K562 (cell line): ENCODE measurements at regions not wholly inside any gene's neighbourhood (a gene's known extent, or its start where the extent isn't known, plus 50 kb on each side); places are given as distances from the start of the nearest gene placed in this dataset.

Experiments
- ATAC-seq: fragments of 200-7000 bp; cut with Tn5 transposase; 3 replicates; pipeline ENCODE4 v1.9.1; 2020; ENCODE audit warnings: moderate library complexity
- BruUV-seq: library from RNA; stranded (reverse); fragments of 400-500 nt; replicated peaks from 2 replicates; lab custom pipeline; 2021; lab: Mats Ljungman, UMichigan
- CTCF ChIA-PET: fragments of 300-600 bp; formaldehyde crosslinking; extraction: SDS; loops from one replicate; lab custom pipeline; 2021; ENCODE audit warnings: low intra/inter-chr PET ratio; lab: Yijun Ruan, JAX
- POLR2A ChIA-PET: fragments of 300-600, 350-650 bp; sonication (Branson Sonifier 250); formaldehyde crosslinking; extraction: SDS; loops from one replicate; lab custom pipeline; 2021; ENCODE audit warnings: antibody characterized with exemption, inconsistent platforms; lab: Yijun Ruan, JAX
- DNase-seq, 4 experiments: peaks; one replicate each; pipeline versions ENCODE4 v3.0.0 to v3.0.0-alpha.2; 2011 to 2018; ENCODE audit warnings: low spot score in 3 of 4, mixed read lengths in 3 of 4; ENCODE audit errors: extremely low read depth in 1 of 4
- FAIRE-seq: peaks from 2 replicates; lab custom pipeline; 2011; peaks lifted over from hg19 to GRCh38; lab: Jason Lieb, UNC
- H2AFZ ChIP-seq: 2 replicates; pipeline ENCODE4 v1.6.0; 2011; ENCODE audit warnings: low read depth, low read length, control low read depth, inconsistent platforms
- H3K27ac ChIP-seq: fragments of 200-600 bp; 3 replicates; pipeline ENCODE4 v1.8.0; 2011; ENCODE audit warnings: low read depth, mild to moderate bottlenecking, control low read depth, inconsistent platforms, low read length, moderate library complexity, mixed read lengths; ENCODE audit errors: extremely low read depth
- H3K27me3 ChIP-seq, 2 experiments: fragments of 300-600 bp in 1 of 2; 2 replicates in 1 of 2; 3 replicates in 1 of 2; pipeline versions ENCODE4 v1.6.0 to v1.8.0; 2011; ENCODE audit warnings: inconsistent platforms in 2 of 2, low read length in 2 of 2, mild to moderate bottlenecking in 1 of 2, mixed read lengths in 1 of 2, moderate library complexity in 1 of 2; ENCODE audit not compliant: control insufficient read depth in 2 of 2, insufficient read depth in 2 of 2
- H3K36me3 ChIP-seq: fragments of 300-600 bp; 3 replicates; pipeline ENCODE4 v1.8.0; 2011; ENCODE audit warnings: mild to moderate bottlenecking, low read length, inconsistent platforms; ENCODE audit not compliant: control insufficient read depth, insufficient read depth
- H3K4me1 ChIP-seq, 2 experiments: fragments of 200-600 bp in 1 of 2; replicated peaks in 1 of 2; 2 replicates in 1 of 2; 3 replicates in 1 of 2; pipeline versions ENCODE4 v1.5.1 to v1.8.0; 2011; ENCODE audit warnings: inconsistent platforms in 2 of 2, low read length in 2 of 2, mild to moderate bottlenecking in 1 of 2, mixed read lengths in 1 of 2, moderate library complexity in 1 of 2; ENCODE audit not compliant: control insufficient read depth in 2 of 2, insufficient read depth in 2 of 2
- H3K4me2 ChIP-seq: 2 replicates; pipeline ENCODE4 v1.6.1; 2011; ENCODE audit warnings: low read length, control low read depth, inconsistent platforms, mixed read lengths; ENCODE audit not compliant: insufficient read depth
- H3K4me3 ChIP-seq: fragments of 200-600 bp; sonication (generic), shearing (Covaris generic); 2 replicates; pipeline ENCODE4 v1.5.1; 2016; ENCODE audit warnings: control low read depth, inconsistent platforms
- H3K79me2 ChIP-seq: fragments of 200-600 bp; 3 replicates; pipeline ENCODE4 v1.8.0; 2011; ENCODE audit warnings: low read length, inconsistent platforms; ENCODE audit not compliant: control insufficient read depth, insufficient read depth
- H3K9ac ChIP-seq, 2 experiments: 2 replicates each; pipeline versions ENCODE4 v1.6.0 to v1.6.1; 2011; ENCODE audit warnings: low read depth in 2 of 2, low read length in 2 of 2, control low read depth in 1 of 2, inconsistent platforms in 1 of 2, mild to moderate bottlenecking in 1 of 2, mixed read lengths in 1 of 2; ENCODE audit not compliant: insufficient read depth in 1 of 2
- H3K9me1 ChIP-seq: one replicate; pipeline ENCODE4 v1.6.0; 2011; ENCODE audit warnings: inconsistent platforms, mild to moderate bottlenecking, low read length, moderate library complexity; ENCODE audit not compliant: control insufficient read depth, insufficient read depth
- H3K9me3 ChIP-seq: replicated peaks from 2 replicates; pipeline ENCODE4 v1.5.1; 2011; ENCODE audit warnings: low read depth, low read length, inconsistent platforms; ENCODE audit not compliant: control insufficient read depth, insufficient read depth
- H4K20me1 ChIP-seq: replicated peaks from 2 replicates; pipeline ENCODE4 v1.6.1; 2011; ENCODE audit warnings: low read length, inconsistent platforms, mixed read lengths; ENCODE audit not compliant: control insufficient read depth, insufficient read depth
- ARID4B ChIP-seq: sonication (generic); formaldehyde crosslinking; IDR thresholded peaks from 2 replicates; pipeline ENCODE4 v1.8.0; 2022; ENCODE audit warnings: mild to moderate bottlenecking, missing genetic modification reagents
- WGBS: fragments of 100-300 bp; shearing (Covaris generic); methylation state at CpG from one replicate; pipeline ENCODE4 v1.1.6; 2016; ENCODE audit warnings: low coverage, mixed read lengths; ENCODE audit not compliant: insufficient coverage; ENCODE audit errors: missing lambda C conversion rate; 5-methylcytosine and 5-hydroxymethylcytosine counted together
- in situ Hi-C: fragments of 300-500 bp; cut with MboI; formaldehyde crosslinking; loops from 4 replicates; pipeline ENCODE4 v1.15.0; 2018; ENCODE audit warnings: inconsistent platforms, mixed read lengths
- intact Hi-C: fragments of 100-400 bp; cut with micrococcal nuclease; formaldehyde crosslinking; loops from 2 replicates; pipeline ENCODE4 v1.14.2; 2022

GRCh38 chr10:43878386-43878785 is 229.7 kb upstream of the ZNF32 start:
- in situ Hi-C loops, result no loop called here
- no peak overlapping the region for H3K9ac ChIP-seq
- BruUV-seq, result no TSS peak
- no peak overlapping the region for H3K27ac ChIP-seq
- peaks cover 30 to 54% of the 10 kb centered on the region in 2 experiments for H3K27me3 ChIP-seq
- POLR2A ChIA-PET, result interaction anchor here (0.6 kb wide), 1 partner anchor 973 kb away, joined by 4 read pairs; no protein-coding TSS in a partner anchor
- no peaks in the 10 kb centered on the region for H3K9me3 ChIP-seq
- H3K4me2 ChIP-seq, result no peak overlapping the region
- no peak for FAIRE-seq
- CTCF ChIA-PET, result no interaction called here
- no peak overlapping the region for H2AFZ ChIP-seq
- no peak overlapping the region for H3K4me3 ChIP-seq
- H4K20me1 ChIP-seq, result peaks cover 5% of the 10 kb centered on the region; the same call in 1 of the 2 replicates
- H3K36me3 ChIP-seq, result no peaks in the 10 kb centered on the region
- no peak for TF ChIP-seq ARID4B (CRISPR knock-in tag)
- TF ChIP-seq, all 486 proteins: peak for 0
- H3K79me2 ChIP-seq, result no peaks in the 10 kb centered on the region
- intact Hi-C loops, result no loop called here
- no peak for ATAC-seq
- no peaks in the 10 kb centered on the region for H3K4me1 ChIP-seq
- H3K9me1 ChIP-seq, result no peaks in the 10 kb centered on the region
- 0% methylated on average over 10 of the region's 10 CpGs for WGBS
- DNase-seq, result no peak
